Suprapubic skin (tissue), 4 donors: ENCODE measurements at regions not wholly inside any gene's neighbourhood (a gene's known extent, or its start where the extent isn't known, plus 50 kb on each side); places are given as distances from the start of the nearest gene placed in this dataset.

ENCODE experiments used
- DNase-seq, 2 donors: peaks; one replicate each; pipeline ENCODE4 v3.0.0-alpha.2; 2019; ENCODE audit warnings: low spot score in 2 of 2
- H3K27ac ChIP-seq: fragments of 200-600 bp; sonication (generic); one replicate; pipeline ENCODE4 v1.5.1; 2019
- H3K27me3 ChIP-seq: fragments of 200-600 bp; sonication (generic); one replicate; pipeline ENCODE4 v1.5.1; 2019
- H3K36me3 ChIP-seq: fragments of 200-600 bp; sonication (generic); one replicate; pipeline ENCODE4 v1.5.1; 2019
- H3K4me1 ChIP-seq: fragments of 200-600 bp; sonication (generic); one replicate; pipeline ENCODE4 v1.5.1; 2019
- H3K4me3 ChIP-seq: fragments of 200-600 bp; sonication (generic); one replicate; pipeline ENCODE4 v1.5.1; 2019; ENCODE audit warnings: mild to moderate bottlenecking
- H3K9me3 ChIP-seq: fragments of 200-600 bp; sonication (generic); one replicate; pipeline ENCODE4 v1.5.1; 2019
- EP300 ChIP-seq: sonication (generic); formaldehyde crosslinking; IDR thresholded peaks from one replicate; pipeline ENCODE4 v1.6.1; 2017; ENCODE audit warnings: antibody characterized with exemption
- POLR2A ChIP-seq, 2 donors: fragments of 450-650 bp; IDR thresholded peaks; one replicate each; pipeline ENCODE4 v1.6.1; 2017; ENCODE audit warnings: antibody characterized with exemption in 2 of 2, mild to moderate bottlenecking in 2 of 2, moderate library complexity in 2 of 2
- POLR2AphosphoS5 ChIP-seq, 3 donors: sonication (generic); formaldehyde crosslinking; IDR thresholded peaks; one replicate each; pipeline ENCODE4 v1.6.1; 2017; ENCODE audit warnings: antibody characterized with exemption in 3 of 3
- whole genome bisulfite sequencing: methylation state at CpG from one replicate; pipeline ENCODE4 v1.1.5; 2018; 5-methylcytosine and 5-hydroxymethylcytosine counted together
- TF ChIP-seq, protein P1 (sequence below), 2 donors: fragments of 200-600 bp in 1 of 2; fragments of 450-650 bp in 1 of 2; sonication (generic) in 1 of 2; IDR thresholded peaks; one replicate each; pipeline ENCODE4 v1.5.1; 2016 to 2019; ENCODE audit warnings: antibody characterized with exemption in 2 of 2, mild to moderate bottlenecking in 1 of 2, moderate library complexity in 1 of 2

DNA sequence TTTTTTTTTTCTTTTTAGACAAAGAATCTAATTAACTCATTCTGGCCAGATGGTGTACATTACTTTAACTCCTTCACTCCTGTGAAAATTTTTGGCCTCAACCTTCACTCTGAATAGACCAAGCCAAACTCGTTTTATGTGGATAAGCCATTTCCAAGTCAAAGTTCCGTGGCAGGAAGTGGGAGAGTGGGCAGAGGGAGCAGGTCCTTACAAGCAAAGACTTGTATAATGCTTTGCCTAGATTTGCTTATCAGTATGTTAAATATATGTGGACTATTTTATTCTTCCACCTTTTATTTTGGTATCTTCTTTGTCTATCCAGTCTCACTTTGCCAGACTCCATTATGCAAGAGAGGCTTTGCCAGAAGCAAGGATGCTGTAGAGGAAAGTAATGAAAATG is 178.1 kb upstream of the TNP1 start:
- H3K27me3 ChIP-seq = no peaks in the 10 kb centered on the region
- WGBS = 56% methylated on average over 2 of the region's 2 CpGs
- TF ChIP-seq, protein P1, sequence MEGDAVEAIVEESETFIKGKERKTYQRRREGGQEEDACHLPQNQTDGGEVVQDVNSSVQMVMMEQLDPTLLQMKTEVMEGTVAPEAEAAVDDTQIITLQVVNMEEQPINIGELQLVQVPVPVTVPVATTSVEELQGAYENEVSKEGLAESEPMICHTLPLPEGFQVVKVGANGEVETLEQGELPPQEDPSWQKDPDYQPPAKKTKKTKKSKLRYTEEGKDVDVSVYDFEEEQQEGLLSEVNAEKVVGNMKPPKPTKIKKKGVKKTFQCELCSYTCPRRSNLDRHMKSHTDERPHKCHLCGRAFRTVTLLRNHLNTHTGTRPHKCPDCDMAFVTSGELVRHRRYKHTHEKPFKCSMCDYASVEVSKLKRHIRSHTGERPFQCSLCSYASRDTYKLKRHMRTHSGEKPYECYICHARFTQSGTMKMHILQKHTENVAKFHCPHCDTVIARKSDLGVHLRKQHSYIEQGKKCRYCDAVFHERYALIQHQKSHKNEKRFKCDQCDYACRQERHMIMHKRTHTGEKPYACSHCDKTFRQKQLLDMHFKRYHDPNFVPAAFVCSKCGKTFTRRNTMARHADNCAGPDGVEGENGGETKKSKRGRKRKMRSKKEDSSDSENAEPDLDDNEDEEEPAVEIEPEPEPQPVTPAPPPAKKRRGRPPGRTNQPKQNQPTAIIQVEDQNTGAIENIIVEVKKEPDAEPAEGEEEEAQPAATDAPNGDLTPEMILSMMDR (IDR thresholded peaks at IDR 0.05) = no peak
- TF ChIP-seq POLR2A (IDR thresholded peaks at IDR 0.05) (no peak), EP300 (no peak), POLR2AphosphoS5 (IDR thresholded peaks at IDR 0.05) (no peak)
- no peak overlapping the region for H3K4me3 ChIP-seq
- DNase-seq = no peak
- H3K27ac ChIP-seq = no peak overlapping the region
- no peaks in the 10 kb centered on the region for H3K9me3 ChIP-seq
- H3K4me1 ChIP-seq = peaks cover 23% of the 10 kb centered on the region
- H3K36me3 ChIP-seq = no peaks in the 10 kb centered on the region

DNA sequence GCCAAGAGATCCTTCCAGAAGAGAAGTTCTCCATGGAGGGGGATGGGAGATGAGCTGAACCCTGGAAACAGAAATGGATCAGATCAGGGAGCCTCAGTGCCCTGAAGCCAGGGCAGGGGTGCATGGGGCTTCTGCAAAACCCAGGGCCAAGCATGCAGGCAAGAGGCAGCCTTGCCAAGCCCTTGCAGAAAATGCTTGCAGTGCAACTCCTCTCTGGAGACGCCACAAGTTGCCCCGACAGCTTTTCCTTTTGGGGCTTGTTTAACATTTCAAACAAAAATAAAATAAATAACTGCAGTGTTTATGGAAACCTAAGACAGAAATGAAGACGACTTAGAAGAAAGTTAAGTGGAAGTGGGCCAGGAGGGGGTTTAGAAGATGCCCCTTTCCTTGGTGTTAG is 177.5 kb upstream of the TNP1 start:
- no peak overlapping the region for H3K27ac ChIP-seq
- H3K4me1 ChIP-seq = peaks cover 23% of the 10 kb centered on the region
- no peaks in the 10 kb centered on the region for H3K27me3 ChIP-seq
- no peak for DNase-seq
- no peak overlapping the region for H3K4me3 ChIP-seq
- H3K9me3 ChIP-seq = no peaks in the 10 kb centered on the region
- 36% methylated on average over 3 of the region's 3 CpGs for WGBS
- no peak for TF ChIP-seq POLR2AphosphoS5 (IDR thresholded peaks at IDR 0.05)
- TF ChIP-seq POLR2A (IDR thresholded peaks at IDR 0.05) = no peak
- TF ChIP-seq, protein P1 (IDR thresholded peaks at IDR 0.05) = no peak
- TF ChIP-seq EP300 = no peak
- H3K36me3 ChIP-seq = no peaks in the 10 kb centered on the region

DNA sequence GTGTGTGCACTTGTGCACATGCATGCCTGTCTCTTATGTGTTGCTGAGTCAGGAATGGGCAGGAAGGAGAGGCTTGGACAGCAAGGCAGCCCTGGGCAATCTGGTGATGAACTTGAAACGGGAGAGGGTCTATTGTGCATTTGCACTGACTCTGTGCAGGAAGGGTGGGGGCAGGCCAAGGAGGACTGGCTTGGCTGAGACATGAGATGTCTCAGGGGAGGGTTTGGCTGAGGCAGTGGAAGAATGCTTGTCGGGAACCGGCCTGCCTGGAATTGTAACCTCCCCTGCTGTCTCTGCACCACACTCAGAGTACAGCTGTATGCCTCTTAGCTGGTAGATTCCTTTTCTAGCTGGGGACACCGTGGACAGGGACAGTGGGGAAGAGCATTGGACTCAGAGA is 176.1 kb upstream of the TNP1 start:
- no peak for DNase-seq
- Histone ChIP-seq H3K9me3 (no peaks in the 10 kb centered on the region), H3K36me3 (no peaks in the 10 kb centered on the region), H3K4me1 (peaks cover 23% of the 10 kb centered on the region), H3K4me3 (no peak overlapping the region), H3K27me3 (no peaks in the 10 kb centered on the region), H3K27ac (no peak overlapping the region)
- TF ChIP-seq, protein P1 (IDR thresholded peaks at IDR 0.05) = no peak
- no peak for TF ChIP-seq POLR2A (IDR thresholded peaks at IDR 0.05)
- no peak for TF ChIP-seq EP300
- TF ChIP-seq POLR2AphosphoS5 (IDR thresholded peaks at IDR 0.05) = no peak
- WGBS = 11% methylated on average over 2 of the region's 4 CpGs

DNA sequence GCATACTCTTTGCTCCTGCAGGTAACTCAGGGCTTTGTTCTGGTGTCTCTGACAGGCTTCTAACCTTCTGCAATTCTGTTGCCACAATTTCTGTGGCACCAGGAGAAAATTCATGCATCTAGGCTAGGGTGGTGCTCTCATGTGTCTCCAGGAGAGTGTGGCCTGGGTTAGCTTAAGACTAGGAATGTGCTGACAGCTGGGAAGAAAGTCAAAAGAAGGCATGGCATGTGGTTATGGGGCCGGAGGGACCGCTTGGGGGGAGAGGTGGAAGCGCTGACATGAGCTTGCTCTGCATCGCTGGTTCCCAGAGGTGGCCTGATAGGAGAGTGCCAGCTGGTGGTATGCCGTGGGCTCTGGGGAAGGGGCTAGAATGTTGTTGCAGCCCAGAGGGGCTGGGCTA is 173.3 kb upstream of the TNP1 start:
- no peak for DNase-seq
- 82% methylated on average over 5 of the region's 5 CpGs for WGBS
- H3K27ac ChIP-seq = no peak overlapping the region
- no peaks in the 10 kb centered on the region for H3K27me3 ChIP-seq
- TF ChIP-seq, protein P1 (IDR thresholded peaks at IDR 0.05) = no peak
- TF ChIP-seq POLR2AphosphoS5 (IDR thresholded peaks at IDR 0.05) (no peak), POLR2A (IDR thresholded peaks at IDR 0.05) (no peak), EP300 (no peak)
- no peaks in the 10 kb centered on the region for H3K36me3 ChIP-seq
- peaks cover 23% of the 10 kb centered on the region for H3K4me1 ChIP-seq
- H3K9me3 ChIP-seq = no peaks in the 10 kb centered on the region
- no peak overlapping the region for H3K4me3 ChIP-seq

DNA sequence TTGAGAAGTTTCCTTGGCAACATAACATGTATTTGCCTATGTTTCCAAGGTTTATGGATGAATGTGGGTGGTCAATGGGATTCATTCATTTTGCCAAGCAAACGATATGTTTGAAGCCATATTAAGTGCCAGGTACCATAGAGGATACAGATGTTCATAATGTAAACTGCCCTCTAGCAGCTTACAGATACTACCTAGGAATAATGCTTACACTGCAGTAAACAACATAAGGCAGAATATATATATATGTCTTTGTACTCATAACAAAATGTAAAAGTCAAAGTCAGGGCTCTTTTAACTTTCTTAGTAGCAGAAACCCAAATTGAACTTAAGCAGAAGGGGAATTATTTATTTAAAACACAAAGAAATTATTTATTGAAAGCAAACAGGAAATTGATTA is 171.6 kb upstream of the TNP1 start:
- Histone ChIP-seq H3K4me1 (peaks cover 10% of the 10 kb centered on the region), H3K27ac (no peak overlapping the region), H3K36me3 (no peaks in the 10 kb centered on the region), H3K4me3 (no peak overlapping the region), H3K9me3 (no peaks in the 10 kb centered on the region), H3K27me3 (no peaks in the 10 kb centered on the region)
- TF ChIP-seq POLR2AphosphoS5 (IDR thresholded peaks at IDR 0.05) (no peak), POLR2A (IDR thresholded peaks at IDR 0.05) (no peak)
- TF ChIP-seq, protein P1 (IDR thresholded peaks at IDR 0.05) = no peak
- 31% methylated on average over 1 of the region's 1 CpG for WGBS
- no peak for DNase-seq
